SK-N-SH treated with all-trans-retinoic acid at 6 μM for 48 hours (cell line): ENCODE measurements at regions not wholly inside any gene's neighbourhood (a gene's known extent, or its start where the extent isn't known, plus 50 kb on each side); places are given as distances from the start of the nearest gene placed in this dataset.

Experiments used
- ATAC-seq: fragments of 200-7000 bp; cut with Tn5 transposase; 3 replicates; pipeline ENCODE4 v1.9.1; 2020; ENCODE audit warnings: mild to moderate bottlenecking, moderate library complexity
- ARNTL ChIP-seq: fragments of 450-650 bp; formaldehyde crosslinking; IDR thresholded peaks from 2 replicates; pipeline ENCODE4 v1.5.0; 2020; ENCODE audit warnings: low read depth, mild to moderate bottlenecking, moderate library complexity, borderline replicate concordance
- BACH2 ChIP-seq: fragments of 250-450 bp; sonication (Bioruptor Pico); IDR thresholded peaks from 2 replicates; pipeline ENCODE4 v1.9.0; 2021; ENCODE audit warnings: mild to moderate bottlenecking, borderline replicate concordance
- CREB5 ChIP-seq: fragments of 250-450 bp; sonication (Bioruptor Pico); IDR thresholded peaks from 2 replicates; pipeline ENCODE4 v1.5.1; 2020; ENCODE audit warnings: low read depth, mild to moderate bottlenecking, moderate library complexity
- CSDC2 ChIP-seq: fragments of 250-450 bp; sonication (Bioruptor Pico); IDR thresholded peaks from 2 replicates; pipeline ENCODE4 v1.5.0; 2020; ENCODE audit warnings: mild to moderate bottlenecking, moderate library complexity
- CSRNP3 ChIP-seq: fragments of 250-450 bp; sonication (Bioruptor Pico); IDR thresholded peaks from 2 replicates; pipeline ENCODE4 v1.5.1; 2021; ENCODE audit warnings: mild to moderate bottlenecking, moderate library complexity
- ESRRG ChIP-seq: fragments of 250-450 bp; sonication (Bioruptor Pico); IDR thresholded peaks from 2 replicates; pipeline ENCODE4 v1.6.1; 2021; ENCODE audit warnings: mild to moderate bottlenecking
- GLIS3 ChIP-seq: fragments of 250-450 bp; sonication (Bioruptor Pico); IDR thresholded peaks from 2 replicates; pipeline ENCODE4 v1.5.0; 2020; ENCODE audit warnings: mild to moderate bottlenecking, moderate library complexity
- ISL1 ChIP-seq: fragments of 250-450 bp; sonication (Bioruptor Pico); IDR thresholded peaks from 2 replicates; pipeline ENCODE4 v2.1.2; 2022; ENCODE audit warnings: mild to moderate bottlenecking, moderate library complexity
- OSR1 ChIP-seq: fragments of 250-450 bp; sonication (Bioruptor Pico); IDR thresholded peaks from 2 replicates; pipeline ENCODE4 v1.8.0; 2022; ENCODE audit warnings: moderate library complexity, mild to moderate bottlenecking, inconsistent platforms
- PATZ1 ChIP-seq: fragments of 250-450 bp; sonication (Bioruptor Pico); IDR thresholded peaks from 2 replicates; pipeline ENCODE4 v1.8.0; 2020; ENCODE audit warnings: mild to moderate bottlenecking, moderate library complexity, borderline replicate concordance
- POU6F1 ChIP-seq: fragments of 250-450 bp; sonication (Bioruptor Pico); IDR thresholded peaks from 2 replicates; pipeline ENCODE4 v1.8.0; 2021; ENCODE audit warnings: low read depth, mild to moderate bottlenecking, moderate library complexity, borderline replicate concordance
- PPARA ChIP-seq: fragments of 250-450 bp; sonication (Bioruptor Pico); IDR thresholded peaks from 2 replicates; pipeline ENCODE4 v1.5.0; 2020; ENCODE audit warnings: mild to moderate bottlenecking, borderline replicate concordance
- RARB ChIP-seq: fragments of 250-450 bp; sonication (Bioruptor Pico); IDR thresholded peaks from 2 replicates; pipeline ENCODE4 v1.8.0; 2021; ENCODE audit warnings: mild to moderate bottlenecking, moderate library complexity
- TCF4 ChIP-seq: fragments of 250-450 bp; sonication (Bioruptor Pico); IDR thresholded peaks from 2 replicates; pipeline ENCODE4 v1.8.0; 2021; ENCODE audit warnings: mild to moderate bottlenecking, moderate library complexity, borderline replicate concordance
- TOX ChIP-seq: fragments of 250-450 bp; sonication (Bioruptor Pico); IDR thresholded peaks from 2 replicates; pipeline ENCODE4 v1.8.0; 2021; ENCODE audit warnings: mild to moderate bottlenecking, moderate library complexity, borderline replicate concordance
- ZC3H10 ChIP-seq: fragments of 250-450 bp; sonication (Bioruptor Pico); IDR thresholded peaks from 2 replicates; pipeline ENCODE4 v1.5.1; 2021; ENCODE audit warnings: mild to moderate bottlenecking, moderate library complexity
- ZFP3 ChIP-seq: fragments of 250-450 bp; sonication (Bioruptor Pico); IDR thresholded peaks from 2 replicates; pipeline ENCODE4 v1.5.0; 2020; ENCODE audit warnings: mild to moderate bottlenecking, moderate library complexity
- ZFP30 ChIP-seq: fragments of 450-650 bp; formaldehyde crosslinking; IDR thresholded peaks from 2 replicates; pipeline ENCODE4 v1.5.0; 2022; ENCODE audit warnings: mild to moderate bottlenecking, moderate library complexity
- ZNF565 ChIP-seq: fragments of 450-650 bp; formaldehyde crosslinking; conservative IDR thresholded peaks from 2 replicates; pipeline ENCODE4 v1.5.0; 2020; ENCODE audit warnings: low read depth, mild to moderate bottlenecking, moderate library complexity
- ZNF70 ChIP-seq: fragments of 450-650 bp; formaldehyde crosslinking; IDR thresholded peaks from 2 replicates; pipeline ENCODE4 v1.5.0; 2020; ENCODE audit warnings: mild to moderate bottlenecking, moderate library complexity
- ZNF8 ChIP-seq: fragments of 450-650 bp; formaldehyde crosslinking; IDR thresholded peaks from 2 replicates; pipeline ENCODE4 v1.5.0; 2020; ENCODE audit warnings: mild to moderate bottlenecking, moderate library complexity
- TF ChIP-seq, protein P1 (sequence below): fragments of 250-450 bp; sonication (Bioruptor Pico); IDR thresholded peaks from 2 replicates; pipeline ENCODE4 v1.5.0; 2020; ENCODE audit warnings: mild to moderate bottlenecking, moderate library complexity

- TF ChIP-seq ZFP30 (CRISPR knock-in tag) (no peak), ISL1 (CRISPR knock-in tag) (no peak), CSDC2 (no peak), PPARA (CRISPR knock-in tag) (no peak), ZNF565 (no peak)
- TF ChIP-seq, protein P1, sequence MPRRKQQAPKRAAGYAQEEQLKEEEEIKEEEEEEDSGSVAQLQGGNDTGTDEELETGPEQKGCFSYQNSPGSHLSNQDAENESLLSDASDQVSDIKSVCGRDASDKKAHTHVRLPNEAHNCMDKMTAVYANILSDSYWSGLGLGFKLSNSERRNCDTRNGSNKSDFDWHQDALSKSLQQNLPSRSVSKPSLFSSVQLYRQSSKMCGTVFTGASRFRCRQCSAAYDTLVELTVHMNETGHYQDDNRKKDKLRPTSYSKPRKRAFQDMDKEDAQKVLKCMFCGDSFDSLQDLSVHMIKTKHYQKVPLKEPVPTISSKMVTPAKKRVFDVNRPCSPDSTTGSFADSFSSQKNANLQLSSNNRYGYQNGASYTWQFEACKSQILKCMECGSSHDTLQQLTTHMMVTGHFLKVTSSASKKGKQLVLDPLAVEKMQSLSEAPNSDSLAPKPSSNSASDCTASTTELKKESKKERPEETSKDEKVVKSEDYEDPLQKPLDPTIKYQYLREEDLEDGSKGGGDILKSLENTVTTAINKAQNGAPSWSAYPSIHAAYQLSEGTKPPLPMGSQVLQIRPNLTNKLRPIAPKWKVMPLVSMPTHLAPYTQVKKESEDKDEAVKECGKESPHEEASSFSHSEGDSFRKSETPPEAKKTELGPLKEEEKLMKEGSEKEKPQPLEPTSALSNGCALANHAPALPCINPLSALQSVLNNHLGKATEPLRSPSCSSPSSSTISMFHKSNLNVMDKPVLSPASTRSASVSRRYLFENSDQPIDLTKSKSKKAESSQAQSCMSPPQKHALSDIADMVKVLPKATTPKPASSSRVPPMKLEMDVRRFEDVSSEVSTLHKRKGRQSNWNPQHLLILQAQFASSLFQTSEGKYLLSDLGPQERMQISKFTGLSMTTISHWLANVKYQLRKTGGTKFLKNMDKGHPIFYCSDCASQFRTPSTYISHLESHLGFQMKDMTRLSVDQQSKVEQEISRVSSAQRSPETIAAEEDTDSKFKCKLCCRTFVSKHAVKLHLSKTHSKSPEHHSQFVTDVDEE = no peak
Measured at GRCh38 chr2:128911276-128911675, 592.6 kb upstream of the HS6ST1 start.

GRCh38 chr2:128914320-128914719 is 595.7 kb upstream of the HS6ST1 start:
- TF ChIP-seq ZC3H10 (no peak), ZFP3 (no peak), ISL1 (CRISPR knock-in tag) (no peak), CSRNP3 (no peak)

More at GRCh38 chr2:128911276-128911675, 592.6 kb upstream of the HS6ST1 start:
- ATAC-seq = no peak

DNA sequence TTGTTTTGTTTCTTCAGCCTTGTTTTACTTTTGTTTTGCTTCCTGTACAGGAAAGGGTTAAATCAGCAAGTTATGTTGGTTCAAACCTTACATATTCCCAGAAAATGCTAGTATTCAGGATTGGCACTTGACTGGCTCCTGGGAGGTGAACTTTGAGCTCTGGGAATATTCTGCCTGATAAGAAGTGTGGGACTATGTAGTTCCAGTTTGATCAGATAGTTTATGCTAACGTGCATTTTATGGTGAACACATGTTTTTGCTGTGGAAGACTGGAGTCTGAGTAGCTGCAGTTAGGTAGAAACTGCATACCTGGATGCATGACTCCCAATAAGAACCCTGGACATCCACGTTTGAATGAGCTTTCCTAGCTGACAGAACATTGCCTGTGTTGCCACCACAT is 603.1 kb upstream of the HS6ST1 start:
- no peak for ATAC-seq
- no peak for TF ChIP-seq ZFP30 (CRISPR knock-in tag)
- no peak for TF ChIP-seq GLIS3 (CRISPR knock-in tag)
- TF ChIP-seq ISL1 (CRISPR knock-in tag) = no peak
- TF ChIP-seq ZNF8 (CRISPR knock-in tag) = no peak
- no peak for TF ChIP-seq ESRRG (CRISPR knock-in tag)
- TF ChIP-seq CREB5 (CRISPR knock-in tag) = no peak
- TF ChIP-seq OSR1 (CRISPR knock-in tag) = no peak
- no peak for TF ChIP-seq ZC3H10
- TF ChIP-seq ZNF70 (CRISPR knock-in tag) = no peak
- no peak for TF ChIP-seq TOX (CRISPR knock-in tag)
- no peak for TF ChIP-seq POU6F1
- TF ChIP-seq PPARA (CRISPR knock-in tag) = no peak
- no peak for TF ChIP-seq ZFP3
- TF ChIP-seq ARNTL (CRISPR knock-in tag) = no peak
- no peak for TF ChIP-seq RARB (CRISPR knock-in tag)
- no peak for TF ChIP-seq BACH2
- TF ChIP-seq CSDC2 = no peak
- no peak for TF ChIP-seq TCF4 (CRISPR knock-in tag)

More at GRCh38 chr2:128914320-128914719, 595.7 kb upstream of the HS6ST1 start:
- no peak for ATAC-seq

GRCh38 chr2:128922154-128922553 is 603.5 kb upstream of the HS6ST1 start:
- no peak for TF ChIP-seq ARNTL (CRISPR knock-in tag)
- TF ChIP-seq, all 23 proteins: peak for 0
- ATAC-seq = no peak

GRCh38 chr2:128925631-128926030 is 607.0 kb upstream of the HS6ST1 start:
- ATAC-seq = no peak
- TF ChIP-seq ZNF70 (CRISPR knock-in tag) (no peak), ZNF565 (no peak), BACH2 (no peak), TOX (CRISPR knock-in tag) (no peak), GLIS3 (CRISPR knock-in tag) (no peak), ZC3H10 (no peak), CSRNP3 (no peak), PATZ1 (CRISPR knock-in tag) (no peak), CREB5 (CRISPR knock-in tag) (no peak), RARB (CRISPR knock-in tag) (no peak), ZFP30 (CRISPR knock-in tag) (no peak), PPARA (CRISPR knock-in tag) (no peak)
